ENCODE measurements at regions not wholly inside any gene's neighbourhood (a gene's known extent, or its start where the extent isn't known, plus 50 kb on each side); places are given as distances from the start of the nearest gene placed in this dataset.

- no peak for DNase-seq (ENCODE audit: low read depth, low spot score)
- H3K4me3 ChIP-seq (ENCODE audit: low read depth, low read length): no peak overlapping the region
- in situ Hi-C loops (cut with HindIII; ENCODE audit: low sequenced_read_pairs): no loop called here
- TF ChIP-seq CTCF (IDR thresholded peaks at IDR 0.05; ENCODE audit: low read depth, low read length): no peak
Observed at GRCh38 chr16:87542531-87543102, 49.8 kb upstream of the ZCCHC14 start.

Measured in astrocyte of the spinal cord (primary cell).